ENCODE measurements at regions not wholly inside any gene's neighbourhood (a gene's known extent, or its start where the extent isn't known, plus 50 kb on each side); places are given as distances from the start of the nearest gene placed in this dataset.

- Histone ChIP-seq H3K4me3 (ENCODE audit: extremely low read depth in 1 of 4, insufficient read depth in 2 of 4, low read depth in 3 of 4, low read length in 4 of 4) (no peak overlapping the region), H2BK5ac (ENCODE audit: low read depth, low read length) (no peak overlapping the region), H4K8ac (ENCODE audit: extremely low read depth, insufficient read depth, low read length) (no peak overlapping the region), H3K36me3 (ENCODE audit: control insufficient read depth in 2 of 4, insufficient read depth in 4 of 4, low read length in 3 of 4) (no peaks in the 10 kb centered on the region), H3K27me3 (replicated peaks in 1 of 4; ENCODE audit: control insufficient read depth in 3 of 4, extremely low read depth in 1 of 4, insufficient read depth in 3 of 4, low read length in 3 of 4) (no peaks in the 10 kb centered on the region), H3K4ac (replicated peaks; ENCODE audit: insufficient read length, low read depth, low read length) (no peak overlapping the region), H3K79me1 (ENCODE audit: low read depth, low read length) (no peaks in the 10 kb centered on the region), H4K20me1 (replicated peaks in 1 of 2; ENCODE audit: control insufficient read depth in 1 of 2, insufficient read depth in 2 of 2, low read length in 2 of 2) (no peaks in the 10 kb centered on the region), H3K14ac (ENCODE audit: insufficient read length) (no peak overlapping the region), H4K5ac (ENCODE audit: insufficient read length, low read depth, low read length) (no peak overlapping the region), H3K4me1 (replicated peaks in 1 of 4; ENCODE audit: control insufficient read depth in 3 of 4, insufficient read depth in 4 of 4, low read length in 3 of 4) (no peaks in the 10 kb centered on the region), H3K9ac (replicated peaks in 1 of 4; ENCODE audit: extremely low read depth in 1 of 4, low read depth in 3 of 4, low read length in 3 of 4) (no peak overlapping the region), H2BK15ac (ENCODE audit: low read length) (no peak overlapping the region), H3K23ac (ENCODE audit: insufficient read length) (no peak overlapping the region), H4K91ac (replicated peaks; ENCODE audit: insufficient read length, low read length) (no peak overlapping the region), H2AK5ac (ENCODE audit: low read depth, low read length) (no peak overlapping the region), H2AFZ (ENCODE audit: low read length) (no peak overlapping the region), H3K56ac (replicated peaks; ENCODE audit: insufficient read length, low read depth, low read length) (no peak overlapping the region), H3K79me2 (ENCODE audit: control insufficient read depth in 1 of 2, insufficient read depth in 2 of 2, low read length in 2 of 2) (no peaks in the 10 kb centered on the region), H3K23me2 (ENCODE audit: low read depth, low read length) (no peaks in the 10 kb centered on the region), H2BK20ac (ENCODE audit: low read length) (no peak overlapping the region), H3K9me3 (ENCODE audit: insufficient read depth in 2 of 2, low read depth in 1 of 2, low read length in 1 of 2) (no peaks in the 10 kb centered on the region), H3K27ac (ENCODE audit: low read depth, low read length) (no peak overlapping the region), H2BK12ac (ENCODE audit: low read depth, low read length) (no peak overlapping the region), H3K18ac (ENCODE audit: extremely low read depth, low read length) (no peak overlapping the region), H3K4me2 (ENCODE audit: insufficient read depth in 1 of 2, low read depth in 2 of 2, low read length in 2 of 2) (no peak overlapping the region), H2BK120ac (replicated peaks; ENCODE audit: low read depth, low read length) (no peak overlapping the region)
- FAIRE-seq, result no peak
- no peak for DNase-seq (ENCODE audit: low read depth in 1 of 2, low spot score in 2 of 2)
- CTCF ChIA-PET (ENCODE audit: partially characterized antibody), result interaction anchor here (1.1 kb wide), 1 partner anchor 56 kb away, joined by 3 read pairs; no protein-coding TSS in a partner anchor
- WGBS, 2 experiments (ENCODE audit: extremely low coverage in 1 of 2, insufficient coverage in 1 of 2, insufficient read length in 1 of 2, insufficient replicate concordance in 2 of 2, low coverage in 1 of 2, low lambda C conversion rate in 2 of 2, missing lambda C conversion rate in 1 of 2), result 76% methylated on average over 10 of the region's 12 CpGs; no CpG with 5 or more reads in 1 of the 2 experiments
- POLR2A ChIA-PET (ENCODE audit: partially characterized antibody), result no interaction called here
- no peak for TF ChIP-seq EZH2 (IDR thresholded peaks at IDR 0.05; ENCODE audit: low read depth, low read length, severe bottlenecking)
These were observed 216.4 kb upstream of the SGCG start for GRCh38 chr13:22964245-22964966.
